Nephron (organoid): ENCODE measurements at regions not wholly inside any gene's neighbourhood (a gene's known extent, or its start where the extent isn't known, plus 50 kb on each side); places are given as distances from the start of the nearest gene placed in this dataset.

Source experiments
- H3K27ac Mint-ChIP-seq, 3 experiments: 2 replicates each; pipeline ENCODE4 v1.8.0; 2020; ENCODE audit warnings: mixed read lengths in 3 of 3, mild to moderate bottlenecking in 2 of 3, moderate library complexity in 1 of 3
- H3K27me3 Mint-ChIP-seq: 2 replicates; pipeline ENCODE4 v1.8.0; 2021; ENCODE audit warnings: low read depth, mild to moderate bottlenecking, moderate library complexity, mixed read lengths
- H3K36me3 Mint-ChIP-seq: 2 replicates; pipeline ENCODE4 v1.8.0; 2020; ENCODE audit warnings: low read depth, mixed read lengths
- H3K4me1 Mint-ChIP-seq: 2 replicates; pipeline ENCODE4 v1.8.0; 2020; ENCODE audit warnings: mixed read lengths
- H3K4me3 Mint-ChIP-seq, 3 experiments: 2 replicates each; pipeline ENCODE4 v1.8.0; 2020; ENCODE audit warnings: mild to moderate bottlenecking in 3 of 3, mixed read lengths in 3 of 3, moderate library complexity in 2 of 3
- H3K9me3 Mint-ChIP-seq: 2 replicates; pipeline ENCODE4 v1.8.0; 2020; ENCODE audit warnings: mixed read lengths
- TF ChIP-seq, protein P1 (sequence below), 3 experiments: fragments of 200-600 bp; sonication (generic); IDR thresholded peaks; one replicate each; pipeline ENCODE4 v1.5.0; 2021; ENCODE audit warnings: antibody characterized with exemption in 3 of 3; ENCODE audit not compliant: unreplicated experiment in 3 of 3

DNA sequence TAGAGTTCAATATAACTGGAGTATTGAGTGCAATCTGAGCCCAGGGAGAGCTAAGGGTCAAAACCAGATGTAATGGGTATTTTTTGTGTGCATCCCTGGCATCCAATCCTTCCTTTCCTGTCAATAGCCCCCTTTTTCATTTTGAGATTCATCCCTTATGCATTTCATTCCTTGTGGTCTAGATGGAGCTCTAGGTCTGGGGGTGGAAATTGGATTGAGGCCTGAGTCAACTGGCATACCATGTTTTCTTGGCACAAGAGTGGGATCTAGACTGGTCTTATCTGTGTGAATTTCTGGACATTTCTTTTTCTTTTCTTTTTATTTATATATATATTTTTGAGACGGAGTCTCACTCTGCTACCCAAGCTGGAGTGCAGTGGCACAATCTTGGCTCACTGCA, 67.3 kb upstream of the RAB3GAP2 start:
- H3K9me3 Mint-ChIP-seq = no peaks in the 10 kb centered on the region
- H3K27me3 Mint-ChIP-seq = peaks cover 7% of the 10 kb centered on the region
- no peaks in the 10 kb centered on the region for H3K36me3 Mint-ChIP-seq
- H3K4me1 Mint-ChIP-seq = peaks cover 5% of the 10 kb centered on the region
- H3K27ac Mint-ChIP-seq = no peak overlapping the region
- TF ChIP-seq, protein P1, sequence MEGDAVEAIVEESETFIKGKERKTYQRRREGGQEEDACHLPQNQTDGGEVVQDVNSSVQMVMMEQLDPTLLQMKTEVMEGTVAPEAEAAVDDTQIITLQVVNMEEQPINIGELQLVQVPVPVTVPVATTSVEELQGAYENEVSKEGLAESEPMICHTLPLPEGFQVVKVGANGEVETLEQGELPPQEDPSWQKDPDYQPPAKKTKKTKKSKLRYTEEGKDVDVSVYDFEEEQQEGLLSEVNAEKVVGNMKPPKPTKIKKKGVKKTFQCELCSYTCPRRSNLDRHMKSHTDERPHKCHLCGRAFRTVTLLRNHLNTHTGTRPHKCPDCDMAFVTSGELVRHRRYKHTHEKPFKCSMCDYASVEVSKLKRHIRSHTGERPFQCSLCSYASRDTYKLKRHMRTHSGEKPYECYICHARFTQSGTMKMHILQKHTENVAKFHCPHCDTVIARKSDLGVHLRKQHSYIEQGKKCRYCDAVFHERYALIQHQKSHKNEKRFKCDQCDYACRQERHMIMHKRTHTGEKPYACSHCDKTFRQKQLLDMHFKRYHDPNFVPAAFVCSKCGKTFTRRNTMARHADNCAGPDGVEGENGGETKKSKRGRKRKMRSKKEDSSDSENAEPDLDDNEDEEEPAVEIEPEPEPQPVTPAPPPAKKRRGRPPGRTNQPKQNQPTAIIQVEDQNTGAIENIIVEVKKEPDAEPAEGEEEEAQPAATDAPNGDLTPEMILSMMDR (IDR thresholded peaks at IDR 0.05; ENCODE audit: unreplicated experiment in 3 of 3) = no peak
- no peak overlapping the region for H3K4me3 Mint-ChIP-seq

DNA sequence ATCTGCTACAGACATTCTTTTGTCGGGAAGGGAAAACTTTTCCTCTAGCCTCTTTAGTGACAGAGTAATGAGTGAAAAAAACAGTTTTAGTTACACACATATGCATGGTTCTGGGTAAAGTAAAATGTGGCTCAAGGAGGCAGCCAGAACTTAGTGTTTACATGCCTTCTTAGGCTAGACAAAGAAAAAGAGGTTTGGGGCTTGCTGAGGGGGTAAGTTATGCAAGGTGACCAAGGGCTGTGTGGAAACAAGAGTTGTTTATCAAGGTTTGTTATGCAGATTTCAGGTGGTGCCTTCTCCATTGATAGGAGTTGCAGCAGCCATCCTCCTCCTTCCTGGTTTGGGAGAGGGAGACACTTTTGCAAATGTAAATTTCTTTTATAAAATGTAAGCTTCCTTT, 66.5 kb upstream of the RAB3GAP2 start:
- Mint-ChIP-seq H3K27me3 (peaks cover 3% of the 10 kb centered on the region), H3K4me1 (peaks cover 5% of the 10 kb centered on the region), H3K9me3 (no peaks in the 10 kb centered on the region), H3K4me3 (no peak overlapping the region), H3K36me3 (no peaks in the 10 kb centered on the region), H3K27ac (no peak overlapping the region)
- TF ChIP-seq, protein P1 (IDR thresholded peaks at IDR 0.05; ENCODE audit: unreplicated experiment in 3 of 3) = no peak

DNA sequence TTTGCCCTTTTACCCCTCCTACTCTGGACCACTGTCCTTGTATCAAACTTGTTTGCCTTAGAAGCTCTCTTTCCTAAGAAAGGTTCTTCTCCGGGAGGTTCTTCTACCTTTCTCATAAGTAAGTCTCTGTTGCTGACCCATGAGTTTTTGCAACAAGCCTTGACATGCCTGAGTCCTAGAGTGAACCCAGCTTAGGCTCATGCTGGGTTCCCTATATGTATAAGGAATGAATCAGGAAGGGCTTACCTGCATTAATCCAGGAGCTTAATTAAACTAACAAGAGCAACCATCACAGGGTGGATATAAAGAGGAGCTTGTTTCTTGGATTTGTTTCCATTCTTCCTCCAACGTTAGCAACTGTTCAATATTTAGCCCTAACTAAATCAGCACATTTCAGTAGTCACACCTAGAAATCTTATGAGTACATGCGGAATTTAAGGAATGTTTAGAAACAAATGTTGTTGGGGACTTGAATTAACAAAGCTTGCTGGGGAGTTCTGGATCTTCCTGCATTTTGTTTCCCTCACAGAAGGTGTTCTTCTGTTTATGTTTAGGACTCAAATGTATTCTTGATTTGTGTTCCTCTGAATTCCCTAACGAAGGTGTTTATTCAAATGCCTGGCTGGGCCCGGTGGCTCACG, 64.3 kb upstream of the RAB3GAP2 start:
- TF ChIP-seq, protein P1 (IDR thresholded peaks at IDR 0.05; ENCODE audit: unreplicated experiment in 3 of 3) = no peak
- Mint-ChIP-seq H3K36me3 (no peaks in the 10 kb centered on the region), H3K4me1 (peaks cover 4% of the 10 kb centered on the region), H3K27ac (no peak overlapping the region), H3K27me3 (peaks cover 3% of the 10 kb centered on the region), H3K9me3 (no peaks in the 10 kb centered on the region), H3K4me3 (no peak overlapping the region)

DNA sequence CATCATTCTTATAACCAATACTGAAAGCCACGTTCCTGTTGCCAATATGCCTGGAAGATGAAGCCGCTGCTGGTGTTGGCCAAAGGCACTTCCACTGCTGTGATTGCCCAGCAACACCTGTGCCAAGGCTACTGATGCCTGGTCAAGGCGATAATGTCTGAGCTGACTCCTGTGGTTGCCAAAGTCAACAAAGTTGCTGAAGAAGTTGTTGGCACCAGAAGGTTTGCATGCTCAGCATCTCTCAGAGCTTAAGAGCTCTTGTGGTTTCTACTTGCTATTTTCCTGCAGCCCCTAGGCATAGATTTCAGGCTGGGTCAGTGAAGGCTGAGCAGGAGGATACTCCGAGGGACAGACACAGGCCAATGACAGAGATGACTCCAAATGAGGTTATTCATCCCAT, 63.4 kb upstream of the RAB3GAP2 start:
- TF ChIP-seq, protein P1 (IDR thresholded peaks at IDR 0.05; ENCODE audit: unreplicated experiment in 3 of 3) = no peak
- peaks cover 3% of the 10 kb centered on the region for H3K27me3 Mint-ChIP-seq
- no peaks in the 10 kb centered on the region for H3K36me3 Mint-ChIP-seq
- H3K4me3 Mint-ChIP-seq = no peak overlapping the region
- H3K9me3 Mint-ChIP-seq = no peaks in the 10 kb centered on the region
- H3K4me1 Mint-ChIP-seq = no peaks in the 10 kb centered on the region
- no peak overlapping the region for H3K27ac Mint-ChIP-seq

DNA sequence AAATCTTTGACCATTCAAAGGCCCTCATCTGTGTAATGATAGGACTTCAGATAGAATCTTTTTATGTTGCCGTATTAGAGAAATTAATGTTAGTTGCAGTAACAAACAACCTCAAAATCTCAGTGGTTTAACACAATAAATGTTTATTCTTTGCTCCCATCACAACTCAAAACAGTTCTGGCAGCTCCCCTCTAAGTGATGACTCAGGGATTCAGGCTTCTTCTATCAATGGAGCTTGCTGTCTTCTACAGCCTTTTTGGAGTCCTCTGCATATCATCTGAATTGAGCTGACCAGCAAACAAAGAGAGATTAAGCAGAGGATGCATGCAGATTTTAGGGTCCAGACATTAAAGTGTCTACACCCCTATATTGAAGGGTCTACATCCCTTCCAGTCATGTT, 59.1 kb upstream of the RAB3GAP2 start:
- H3K9me3 Mint-ChIP-seq = no peaks in the 10 kb centered on the region
- peaks cover 4% of the 10 kb centered on the region for H3K4me1 Mint-ChIP-seq
- no peak overlapping the region for H3K4me3 Mint-ChIP-seq
- no peak overlapping the region for H3K27ac Mint-ChIP-seq
- TF ChIP-seq, protein P1 (IDR thresholded peaks at IDR 0.05; ENCODE audit: unreplicated experiment in 3 of 3) = no peak
- no peaks in the 10 kb centered on the region for H3K36me3 Mint-ChIP-seq
- H3K27me3 Mint-ChIP-seq = no peaks in the 10 kb centered on the region

DNA sequence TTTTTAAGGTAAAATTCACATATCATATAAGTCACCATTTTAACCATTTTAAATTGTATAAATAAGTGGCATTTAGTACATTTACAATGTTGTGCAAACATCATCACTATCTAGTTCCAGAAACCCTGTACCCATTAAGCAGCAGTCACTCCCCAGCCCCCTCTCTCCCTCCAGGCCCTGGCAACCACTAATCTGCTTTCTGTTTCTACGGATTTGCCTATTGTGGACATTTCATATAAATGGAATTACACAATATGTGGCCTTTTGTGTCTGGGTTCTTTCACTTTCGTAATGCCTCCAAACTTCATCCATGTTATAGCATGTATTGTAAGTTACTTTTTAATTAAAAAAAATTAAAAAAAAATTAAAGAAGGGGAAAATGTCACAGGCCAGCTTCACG, 58.0 kb upstream of the RAB3GAP2 start:
- no peaks in the 10 kb centered on the region for H3K36me3 Mint-ChIP-seq
- H3K4me1 Mint-ChIP-seq = peaks cover 9% of the 10 kb centered on the region
- TF ChIP-seq, protein P1 (IDR thresholded peaks at IDR 0.05; ENCODE audit: unreplicated experiment in 3 of 3) = no peak
- no peak overlapping the region for H3K27ac Mint-ChIP-seq
- no peaks in the 10 kb centered on the region for H3K27me3 Mint-ChIP-seq
- H3K9me3 Mint-ChIP-seq = no peaks in the 10 kb centered on the region
- H3K4me3 Mint-ChIP-seq = no peak overlapping the region
